NB4 (cell line): ENCODE measurements at regions not wholly inside any gene's neighbourhood (a gene's known extent, or its start where the extent isn't known, plus 50 kb on each side); places are given as distances from the start of the nearest gene placed in this dataset.

Experiments used
- CTCF ChIP-seq: IDR thresholded peaks from one replicate; pipeline ENCODE4 v1.5.1; 2012; ENCODE audit warnings: low read depth, low read length
- POLR2A ChIP-seq: IDR thresholded peaks from 2 replicates; pipeline ENCODE4 v1.6.1; 2011; ENCODE audit warnings: mild to moderate bottlenecking; ENCODE audit not compliant: insufficient read length; ENCODE audit errors: extremely low read depth
- TF ChIP-seq, protein P1 (sequence below): IDR thresholded peaks from 2 replicates; pipeline ENCODE4 v1.6.1; 2011; ENCODE audit warnings: low read depth, low read length

DNA sequence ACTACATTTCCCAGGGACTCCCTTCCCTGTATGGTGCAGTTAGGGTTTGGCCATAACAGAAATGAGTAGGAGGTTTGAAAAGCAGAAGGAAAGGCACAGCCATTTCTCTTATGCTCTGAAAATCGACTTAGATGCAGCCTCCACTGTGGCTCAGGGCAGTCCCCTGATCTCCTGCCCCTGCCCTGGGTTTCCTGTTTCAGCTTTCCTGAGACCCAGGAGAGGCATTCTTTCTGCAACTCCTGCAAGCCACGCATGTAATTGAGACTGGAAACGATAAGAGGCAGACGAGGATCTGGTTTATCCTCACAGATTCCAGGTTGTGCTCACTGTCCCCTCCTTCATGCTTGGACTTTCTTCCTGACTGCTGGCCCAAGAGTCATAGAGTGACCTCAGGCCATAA, 461.2 kb upstream of the VSTM2A start:
- no peak for TF ChIP-seq POLR2A
- TF ChIP-seq CTCF, result no peak
- TF ChIP-seq, protein P1, sequence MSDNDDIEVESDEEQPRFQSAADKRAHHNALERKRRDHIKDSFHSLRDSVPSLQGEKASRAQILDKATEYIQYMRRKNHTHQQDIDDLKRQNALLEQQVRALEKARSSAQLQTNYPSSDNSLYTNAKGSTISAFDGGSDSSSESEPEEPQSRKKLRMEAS, result no peak
